GM18909 (cell line): ENCODE measurements at regions not wholly inside any gene's neighbourhood (a gene's known extent, or its start where the extent isn't known, plus 50 kb on each side); places are given as distances from the start of the nearest gene placed in this dataset.

Experiments used
- ATAC-seq: cut with Tn5 transposase; IDR thresholded peaks from one replicate; pipeline ENCODE4 v1.9.1; 2021; ENCODE audit warnings: mild to moderate bottlenecking; ENCODE audit not compliant: unreplicated experiment, poor library complexity

GRCh38 chr15:62456011-62456920 lies 291.2 kb upstream of the C2CD4B start:
- ATAC-seq = no peak

DNA sequence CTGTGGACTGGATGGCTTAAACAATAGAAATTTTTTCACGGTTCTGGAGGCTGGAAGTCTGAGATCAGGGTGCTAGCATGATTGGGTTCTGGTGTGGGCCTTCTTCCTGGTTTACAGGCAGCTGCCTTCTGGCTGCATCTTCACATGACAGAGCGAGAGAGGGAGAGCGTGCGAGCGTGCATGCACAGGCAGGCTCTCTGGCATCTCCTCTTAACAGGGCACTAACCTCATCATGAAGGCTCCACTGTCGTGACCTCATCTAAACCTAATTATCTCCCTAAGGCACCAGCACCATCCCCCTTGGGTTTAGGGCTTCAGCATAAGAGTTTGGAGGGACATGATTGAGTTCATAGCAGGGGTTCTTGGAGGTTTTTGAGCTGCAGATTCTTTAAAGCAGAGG lies 292.0 kb upstream of the C2CD4B start:
- ATAC-seq = no peak

DNA sequence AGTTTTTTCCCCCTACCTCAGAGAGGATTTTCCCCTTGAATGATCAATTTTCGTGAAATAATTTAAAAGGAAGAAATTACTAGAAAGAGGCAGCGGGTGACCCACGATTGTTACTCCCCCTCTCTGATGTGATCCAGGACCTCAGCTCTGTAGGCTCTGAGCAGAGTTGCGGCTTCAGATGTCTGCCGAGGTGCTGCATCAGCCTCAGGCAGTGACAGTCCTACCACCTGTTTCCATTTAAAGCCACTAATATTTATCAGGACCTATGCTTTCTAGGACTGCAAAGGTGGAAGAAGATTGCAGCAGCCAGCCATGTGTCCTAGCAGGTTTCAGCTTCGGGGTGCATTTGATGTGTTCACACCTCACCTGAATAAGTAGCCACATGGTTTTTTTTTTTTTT lies 294.8 kb upstream of the C2CD4B start:
- no peak for ATAC-seq

DNA sequence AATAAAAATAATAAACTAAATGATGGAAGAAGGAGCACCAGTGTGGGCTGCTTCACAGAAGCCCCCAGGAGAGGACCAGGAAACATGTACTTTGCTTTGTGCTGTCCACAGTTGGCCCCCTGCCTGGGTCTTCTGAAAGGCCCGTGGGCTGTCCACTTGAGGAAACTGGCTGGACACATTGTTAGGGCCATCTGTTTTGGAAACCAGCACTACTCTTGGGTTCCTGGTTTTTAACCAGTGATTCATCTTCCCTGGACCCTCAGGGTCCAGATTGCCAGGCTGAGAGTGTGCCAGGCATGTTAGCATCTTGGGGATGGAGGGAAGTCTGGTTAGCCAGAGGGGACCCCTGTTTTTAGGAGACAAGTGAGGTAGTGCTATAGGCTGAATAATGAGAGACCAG lies 297.2 kb upstream of the C2CD4B start:
- no peak for ATAC-seq

DNA sequence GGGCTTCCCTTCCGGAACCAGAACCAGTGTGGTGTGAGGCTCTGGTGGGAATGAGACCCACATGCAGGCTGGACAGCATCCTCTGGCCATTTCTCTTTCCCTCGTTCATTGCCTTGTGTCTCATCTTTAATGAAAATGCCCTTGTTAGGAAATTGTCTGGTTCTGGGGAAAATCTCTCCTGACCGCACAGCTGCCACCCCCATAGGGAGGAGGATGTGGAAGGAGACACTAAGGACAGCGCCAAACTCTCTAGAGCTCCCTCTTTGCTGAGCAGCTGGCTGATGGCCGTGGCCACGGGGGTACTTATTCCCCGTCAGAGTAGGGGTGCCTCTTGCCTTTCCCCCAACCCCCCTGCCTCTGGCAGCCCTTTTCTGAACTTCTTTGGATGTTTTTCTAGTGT lies 297.6 kb upstream of the C2CD4B start:
- ATAC-seq = no peak

DNA sequence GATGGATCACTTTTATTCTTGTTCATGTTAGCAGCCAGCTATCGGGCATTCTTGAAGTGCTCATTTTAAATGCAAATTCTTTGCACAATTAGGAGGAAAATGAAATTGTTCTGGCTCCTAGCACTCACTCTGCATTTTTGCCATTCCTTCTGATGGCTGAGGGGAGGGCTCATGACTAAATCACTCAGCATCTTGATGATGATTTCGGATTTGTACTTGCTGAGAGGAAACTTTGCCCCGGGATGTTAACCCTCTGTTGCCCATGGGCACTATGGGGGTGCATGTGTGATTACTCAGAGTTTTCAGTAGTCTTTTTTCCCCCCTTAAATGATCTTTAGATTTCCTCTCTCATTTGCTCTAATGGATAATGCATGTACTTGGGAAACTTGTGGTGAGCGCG lies 299.6 kb upstream of the C2CD4B start:
- no peak for ATAC-seq

DNA sequence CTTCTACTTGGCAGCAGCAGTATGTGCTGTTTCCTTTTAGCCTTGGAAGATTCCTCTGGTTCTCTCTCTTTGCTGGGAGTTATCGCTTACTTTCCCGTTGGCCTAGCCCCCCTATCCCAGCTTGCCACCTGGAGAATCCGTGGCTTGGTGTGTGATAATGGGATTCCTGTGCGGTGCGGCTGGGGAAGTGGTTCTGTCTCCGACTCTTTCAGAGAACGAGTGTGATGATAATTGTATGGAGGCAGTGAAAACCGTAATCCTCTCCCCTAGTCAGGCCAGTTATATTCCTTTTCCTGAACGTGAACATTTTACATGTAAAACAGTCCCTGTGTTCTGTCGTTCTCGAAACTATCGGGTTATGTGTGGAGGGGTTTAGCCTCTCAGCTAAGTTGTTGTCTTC lies 300.1 kb upstream of the C2CD4B start:
- ATAC-seq = no peak

- no peak for ATAC-seq
These were observed 304.4 kb upstream of the C2CD4B start for GRCh38 chr15:62469478-62469873.

DNA sequence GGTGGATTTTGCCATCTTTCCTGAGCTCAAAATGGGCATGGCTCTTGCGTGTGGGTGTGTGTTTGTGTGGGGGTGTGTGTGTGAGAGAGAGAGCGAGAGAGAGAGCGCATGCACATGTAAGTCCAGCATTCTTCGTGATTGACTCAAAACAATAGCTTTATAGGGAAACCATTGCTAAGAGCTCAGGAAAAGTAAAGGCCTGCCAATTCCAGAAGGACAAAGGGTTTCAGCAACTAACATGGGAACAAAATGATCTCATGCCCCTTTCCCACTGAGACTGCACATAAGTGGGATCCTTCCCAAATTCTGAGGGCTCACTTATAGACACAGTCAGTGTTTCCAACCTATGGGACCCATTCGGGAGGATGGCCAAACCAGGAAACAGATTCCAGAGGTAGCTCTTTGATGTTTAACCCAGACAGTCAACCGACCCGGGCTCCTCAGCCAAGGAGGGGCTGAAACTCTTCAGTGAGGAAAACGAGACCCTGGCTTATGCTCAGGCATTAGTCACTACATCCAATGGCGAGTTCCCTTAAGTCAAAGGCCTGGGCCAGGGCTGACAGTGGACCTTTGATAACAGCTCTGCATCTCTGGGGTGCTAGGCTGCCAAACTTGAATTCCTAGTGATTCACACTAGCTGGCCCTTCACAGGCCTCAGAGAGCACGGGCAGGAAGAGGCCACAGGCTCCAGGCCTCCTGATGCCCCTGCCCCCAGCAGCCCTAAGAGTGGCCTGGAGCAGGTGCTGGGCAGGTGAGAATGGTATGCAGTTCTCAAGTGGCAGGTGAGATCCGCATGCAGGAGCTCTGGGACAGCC lies 305.0 kb upstream of the C2CD4B start:
- no peak for ATAC-seq

DNA sequence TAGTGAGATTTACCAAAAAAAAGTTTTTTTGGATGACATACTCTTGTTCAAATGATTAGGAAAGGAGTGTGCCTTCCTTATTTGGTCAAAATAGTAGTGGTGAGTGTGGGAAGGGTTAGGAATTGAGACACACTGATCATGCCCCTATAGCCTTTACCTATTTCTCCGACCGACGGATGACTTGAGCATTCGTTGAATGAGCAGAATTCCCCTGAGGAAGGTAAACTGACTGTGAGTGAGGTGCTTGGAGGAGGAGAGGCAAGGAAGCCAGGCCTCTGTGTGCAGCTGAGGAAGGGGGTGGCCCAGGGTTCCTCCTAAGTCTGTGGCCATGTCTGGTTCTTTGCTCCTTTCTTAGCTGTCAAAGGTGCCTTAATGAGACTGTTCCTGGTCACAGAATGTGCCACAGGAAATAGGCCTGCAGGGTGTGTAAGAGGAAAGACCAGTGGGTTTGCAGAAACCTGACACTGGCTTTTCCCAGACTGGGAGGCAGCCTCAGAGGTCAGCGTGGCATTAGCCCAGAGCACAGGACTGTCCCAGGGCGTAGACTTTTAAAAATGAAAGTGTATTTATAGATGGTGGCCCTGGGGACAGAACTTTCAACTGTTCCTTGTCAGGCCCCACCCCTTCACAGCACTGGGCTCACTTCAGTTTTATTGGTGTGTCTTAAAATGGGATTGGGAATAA lies 307.7 kb upstream of the C2CD4B start:
- no peak for ATAC-seq

- ATAC-seq = no peak
These were observed 309.1 kb upstream of the C2CD4B start for GRCh38 chr15:62474021-62474770.

GRCh38 chr15:62474771-62475124 lies 309.7 kb upstream of the C2CD4B start:
- ATAC-seq = no peak

DNA sequence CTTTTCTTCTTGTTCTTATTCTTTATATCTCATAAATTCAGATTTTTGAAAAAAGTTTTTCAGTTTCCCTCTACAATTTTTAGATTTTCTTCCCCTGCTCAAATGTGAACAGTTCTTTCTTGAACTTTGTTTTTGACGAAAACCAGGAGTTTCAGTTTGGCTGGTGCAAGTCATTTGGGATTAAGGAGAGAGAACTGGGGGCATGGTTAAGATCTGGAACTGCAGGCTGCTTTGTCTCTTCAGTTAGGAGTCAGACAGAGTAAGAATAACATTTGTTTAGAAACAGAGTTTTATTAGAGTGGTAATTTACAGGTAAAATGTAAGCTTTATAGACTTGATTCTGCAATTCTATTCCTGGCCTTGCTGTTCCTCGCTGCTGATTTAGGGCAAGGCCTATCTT lies 310.5 kb upstream of the C2CD4B start:
- ATAC-seq = no peak

DNA sequence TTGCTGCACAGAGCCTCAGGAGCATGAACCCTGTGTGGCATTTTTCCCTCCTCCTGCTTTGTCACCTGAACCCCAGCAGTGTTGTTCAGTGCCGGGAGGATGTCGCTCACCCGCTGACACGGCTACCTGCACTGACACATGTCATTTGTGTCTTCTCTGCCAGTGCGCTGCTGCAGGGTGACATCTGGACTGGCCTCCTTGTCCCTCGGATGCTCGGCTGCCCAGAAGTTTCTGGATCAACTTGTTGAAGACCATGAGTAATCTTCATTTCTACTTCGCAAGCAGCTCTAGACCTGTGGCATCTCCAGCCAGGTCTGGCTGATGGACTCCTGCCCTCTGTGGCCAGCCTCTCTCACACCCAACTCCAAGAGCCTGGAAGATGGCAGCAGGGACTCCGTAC lies 311.1 kb upstream of the C2CD4B start:
- ATAC-seq = no peak

- no peak for ATAC-seq
These were observed 312.8 kb upstream of the C2CD4B start for GRCh38 chr15:62477929-62478328.

- no peak for ATAC-seq
These were observed 317.8 kb upstream of the C2CD4B start for GRCh38 chr15:62482785-62483429.

DNA sequence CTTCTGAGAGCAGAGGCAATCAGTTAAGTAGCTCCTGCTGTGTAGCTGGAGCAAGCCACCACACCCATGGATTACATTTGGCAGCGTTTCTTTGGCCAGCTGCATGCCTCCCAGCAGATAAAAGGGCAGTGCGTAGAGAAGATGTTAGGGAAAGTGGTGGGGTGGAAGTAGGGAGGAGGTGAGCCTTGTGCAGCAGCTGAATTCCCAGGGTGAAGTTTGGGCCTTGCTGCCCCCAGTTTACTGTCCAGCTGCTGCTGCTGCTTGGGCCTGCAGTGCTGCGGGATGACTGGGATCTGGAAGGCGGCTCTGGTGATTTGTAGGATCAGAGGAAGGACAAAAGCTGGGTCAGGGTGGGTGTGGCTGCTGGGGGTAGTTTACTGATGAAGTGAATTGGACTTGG lies 318.7 kb upstream of the C2CD4B start:
- no peak for ATAC-seq

GRCh38 chr15:62485170-62485720 lies 320.2 kb upstream of the C2CD4B start:
- no peak for ATAC-seq

DNA sequence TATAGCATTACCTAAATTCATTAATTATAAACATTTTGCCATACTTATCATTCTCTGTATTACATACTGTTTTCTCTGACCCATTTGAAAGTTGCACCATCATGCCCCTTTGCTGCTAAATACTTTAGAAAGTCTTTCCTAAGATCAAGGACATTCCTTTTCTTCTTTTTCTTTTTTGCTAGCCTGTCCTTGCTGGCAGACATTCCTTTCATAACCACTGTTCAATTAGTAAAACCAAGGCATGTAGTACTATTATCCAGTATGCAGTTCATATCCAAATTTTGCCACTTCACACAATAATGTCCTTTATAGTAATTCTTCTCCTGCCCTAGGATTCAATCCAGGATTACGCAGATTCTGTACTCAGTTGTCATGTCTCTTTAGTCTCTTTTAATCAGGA lies 321.0 kb upstream of the C2CD4B start:
- ATAC-seq = no peak

- ATAC-seq = no peak
These were observed 323.3 kb upstream of the C2CD4B start for GRCh38 chr15:62488387-62488786.
